ENCODE measurements at regions not wholly inside any gene's neighbourhood (a gene's known extent, or its start where the extent isn't known, plus 50 kb on each side); places are given as distances from the start of the nearest gene placed in this dataset.

DNA sequence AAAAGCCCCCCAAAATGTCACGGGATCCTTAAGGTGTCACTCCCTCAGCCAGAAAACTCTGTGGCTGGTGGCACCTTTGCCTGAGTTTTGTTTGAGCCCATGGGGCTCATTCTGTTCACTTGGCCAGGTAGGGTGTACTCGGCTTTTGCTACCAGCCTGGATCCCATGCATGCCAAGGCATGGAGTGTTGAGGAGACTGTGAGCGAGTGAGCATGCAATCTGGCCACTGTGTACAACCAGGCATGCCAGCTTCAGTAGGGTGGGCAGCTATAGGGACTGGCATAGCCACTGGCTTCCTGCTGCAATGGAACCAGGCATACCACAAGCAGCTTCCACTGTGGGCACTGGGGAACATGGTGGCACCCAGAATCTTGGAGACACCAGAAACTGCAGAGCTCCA is 436.0 kb upstream of the GRM3 start:
- peaks cover 0 to 4% (median 1%) of the 10 kb centered on the region in 4 donors for H3K27me3 ChIP-seq
- no peak overlapping the region for H3K27ac ChIP-seq (replicated peaks in 1 of 4)
- H3K36me3 ChIP-seq = no peaks in the 10 kb centered on the region
- H3K4me3 ChIP-seq = no peak overlapping the region
- intact Hi-C loops (cut with DNase I) = no loop called here
- WGBS = 94% methylated on average over 3 of the region's 3 CpGs
- no peak for TF ChIP-seq POLR2AphosphoS5 (IDR thresholded peaks at IDR 0.05)
- no peak for TF ChIP-seq POLR2A (IDR thresholded peaks at IDR 0.05; ENCODE audit: low read depth)
- TF ChIP-seq EP300 (IDR thresholded peaks at IDR 0.05) = no peak
- TF ChIP-seq, protein P1, sequence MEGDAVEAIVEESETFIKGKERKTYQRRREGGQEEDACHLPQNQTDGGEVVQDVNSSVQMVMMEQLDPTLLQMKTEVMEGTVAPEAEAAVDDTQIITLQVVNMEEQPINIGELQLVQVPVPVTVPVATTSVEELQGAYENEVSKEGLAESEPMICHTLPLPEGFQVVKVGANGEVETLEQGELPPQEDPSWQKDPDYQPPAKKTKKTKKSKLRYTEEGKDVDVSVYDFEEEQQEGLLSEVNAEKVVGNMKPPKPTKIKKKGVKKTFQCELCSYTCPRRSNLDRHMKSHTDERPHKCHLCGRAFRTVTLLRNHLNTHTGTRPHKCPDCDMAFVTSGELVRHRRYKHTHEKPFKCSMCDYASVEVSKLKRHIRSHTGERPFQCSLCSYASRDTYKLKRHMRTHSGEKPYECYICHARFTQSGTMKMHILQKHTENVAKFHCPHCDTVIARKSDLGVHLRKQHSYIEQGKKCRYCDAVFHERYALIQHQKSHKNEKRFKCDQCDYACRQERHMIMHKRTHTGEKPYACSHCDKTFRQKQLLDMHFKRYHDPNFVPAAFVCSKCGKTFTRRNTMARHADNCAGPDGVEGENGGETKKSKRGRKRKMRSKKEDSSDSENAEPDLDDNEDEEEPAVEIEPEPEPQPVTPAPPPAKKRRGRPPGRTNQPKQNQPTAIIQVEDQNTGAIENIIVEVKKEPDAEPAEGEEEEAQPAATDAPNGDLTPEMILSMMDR (IDR thresholded peaks at IDR 0.05) = no peak
- H3K4me1 ChIP-seq = no peaks in the 10 kb centered on the region
- H3K9me3 ChIP-seq = peaks cover 0 to 15% (median 2%) of the 10 kb centered on the region in 4 donors
- no peak for DNase-seq (ENCODE audit: extremely low spot score)

DNA sequence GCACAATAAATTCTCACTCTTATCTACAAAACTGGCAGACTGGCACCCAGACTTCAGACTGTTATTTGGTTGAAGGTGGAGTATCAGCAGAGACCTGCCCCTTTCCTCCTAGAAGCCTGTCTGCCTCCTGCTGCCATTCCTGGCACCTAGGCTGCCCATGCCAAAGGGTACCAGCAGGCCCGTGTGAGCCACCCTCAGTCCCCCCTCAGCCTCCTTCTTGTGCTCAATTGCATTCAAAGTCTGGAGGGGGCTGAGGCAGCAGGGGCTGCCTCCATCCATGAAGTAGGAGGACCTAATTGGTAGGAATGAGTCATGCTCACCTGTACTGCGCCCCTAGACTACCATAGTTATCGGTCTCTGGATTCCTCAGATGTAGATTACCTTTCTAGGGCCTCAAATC is 440.9 kb upstream of the GRM3 start:
- 63% methylated on average over 3 of the region's 3 CpGs for WGBS
- intact Hi-C loops (cut with DNase I) = no loop called here

DNA sequence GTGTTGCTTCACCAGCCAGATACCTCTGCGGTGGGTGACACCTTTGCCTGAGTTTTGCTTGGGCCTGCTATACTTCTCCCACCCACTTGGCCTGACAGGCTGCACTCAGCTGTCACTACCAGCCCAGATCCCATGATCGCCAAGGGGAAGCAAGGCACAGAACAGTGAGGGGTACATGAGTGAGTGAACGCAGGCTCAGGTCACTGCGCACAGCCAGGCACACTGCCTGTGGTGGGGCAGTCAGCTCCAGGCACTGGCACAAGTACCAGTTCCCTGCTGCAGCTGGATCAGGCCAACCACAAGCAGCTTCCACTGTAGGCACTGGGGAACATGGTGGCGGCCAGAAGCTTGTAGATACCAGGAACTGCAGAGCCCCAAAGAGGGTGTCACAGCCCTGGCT is 441.9 kb upstream of the GRM3 start:
- Histone ChIP-seq H3K27ac (replicated peaks in 1 of 4) (no peak overlapping the region), H3K4me1 (no peaks in the 10 kb centered on the region), H3K9me3 (peaks cover 0 to 8% (median 4%) of the 10 kb centered on the region in 4 donors), H3K4me3 (no peak overlapping the region), H3K27me3 (peaks cover 0 to 4% (median 0%) of the 10 kb centered on the region in 4 donors), H3K36me3 (no peaks in the 10 kb centered on the region)
- intact Hi-C loops (cut with DNase I) = no loop called here
- DNase-seq (ENCODE audit: extremely low spot score) = no peak
- 94% methylated on average over 3 of the region's 5 CpGs for WGBS
- TF ChIP-seq, protein P1 (IDR thresholded peaks at IDR 0.05) = no peak
- no peak for TF ChIP-seq EP300 (IDR thresholded peaks at IDR 0.05)
- no peak for TF ChIP-seq POLR2AphosphoS5 (IDR thresholded peaks at IDR 0.05)
- no peak for TF ChIP-seq POLR2A (IDR thresholded peaks at IDR 0.05; ENCODE audit: low read depth)

More for the DNA sequence above, 440.9 kb upstream of the GRM3 start:
- H3K36me3 ChIP-seq = no peaks in the 10 kb centered on the region
- H3K27ac ChIP-seq (replicated peaks in 1 of 4) = no peak overlapping the region
- no peak for TF ChIP-seq POLR2A (IDR thresholded peaks at IDR 0.05; ENCODE audit: low read depth)
- H3K4me3 ChIP-seq = no peak overlapping the region
- DNase-seq (ENCODE audit: extremely low spot score) = no peak
- peaks cover 0 to 18% (median 4%) of the 10 kb centered on the region in 4 donors for H3K9me3 ChIP-seq
- peaks cover 0 to 4% (median 1%) of the 10 kb centered on the region in 4 donors for H3K27me3 ChIP-seq
- H3K4me1 ChIP-seq = no peaks in the 10 kb centered on the region

DNA sequence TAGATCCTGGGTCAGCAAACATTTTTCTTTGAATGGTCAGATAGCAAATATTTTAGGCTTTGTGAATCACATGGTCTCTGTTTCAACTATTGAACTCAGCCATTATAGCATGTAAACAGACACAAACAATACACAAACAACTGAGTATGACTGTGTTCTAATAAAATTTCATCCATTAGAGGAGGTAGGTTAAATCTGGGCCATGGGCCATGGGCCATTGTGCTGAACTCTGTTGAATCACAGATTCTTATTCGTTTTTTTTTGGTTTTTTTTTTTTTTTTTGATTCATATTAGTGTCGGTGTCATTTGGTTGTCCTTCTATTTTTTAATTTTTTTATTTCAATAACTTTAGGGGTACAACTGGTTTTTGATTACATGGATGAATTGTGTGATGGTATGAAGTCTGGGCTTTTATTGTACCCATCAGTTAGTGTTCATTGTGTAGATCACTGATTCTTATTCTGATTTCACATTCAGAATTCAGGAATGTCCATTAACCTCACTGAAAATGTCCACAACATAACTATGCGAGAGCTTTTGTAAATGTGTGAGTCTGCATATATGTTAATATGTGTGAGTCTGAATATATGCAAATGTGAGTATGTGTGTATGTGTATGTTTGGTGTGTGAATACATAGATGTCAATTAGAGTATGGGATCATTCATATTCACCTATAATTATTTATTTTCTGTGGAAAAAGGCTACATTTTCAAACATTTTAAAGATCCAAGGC is 443.7 kb upstream of the GRM3 start:
- 65% methylated on average over 3 of the region's 3 CpGs for WGBS

DNA sequence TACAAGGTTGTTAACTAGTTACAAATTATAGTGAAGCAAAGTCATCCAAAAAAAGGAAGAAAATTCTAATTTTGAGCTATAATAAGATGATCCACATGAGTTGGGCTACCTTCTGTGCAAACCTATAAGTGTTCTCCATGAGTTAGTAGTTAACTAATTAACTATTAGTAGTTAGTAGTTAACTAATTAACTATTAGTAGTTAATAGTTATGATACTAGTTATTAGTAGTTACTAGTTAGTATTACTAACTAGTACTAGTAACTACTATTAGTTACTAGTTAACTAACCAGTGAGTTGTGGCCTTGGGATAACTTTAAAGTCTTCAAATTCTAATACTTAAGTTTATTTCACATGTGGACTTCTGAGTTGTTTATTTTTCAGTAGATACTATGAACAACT is 453.4 kb upstream of the GRM3 start:
- DNase-seq (ENCODE audit: extremely low spot score) = no peak
- H3K4me1 ChIP-seq = no peaks in the 10 kb centered on the region

More for the DNA sequence above, 443.7 kb upstream of the GRM3 start:
- DNase-seq (ENCODE audit: extremely low spot score) = no peak
- no peaks in the 10 kb centered on the region for H3K4me1 ChIP-seq
- H3K27ac ChIP-seq (replicated peaks in 1 of 4) = no peak overlapping the region
- H3K9me3 ChIP-seq = peaks cover 0 to 8% (median 4%) of the 10 kb centered on the region in 4 donors
- H3K27me3 ChIP-seq = peaks cover 0 to 4% (median 0%) of the 10 kb centered on the region in 4 donors
- intact Hi-C loops (cut with DNase I) = no loop called here
- H3K4me3 ChIP-seq = no peak overlapping the region
- TF ChIP-seq EP300 (IDR thresholded peaks at IDR 0.05) = no peak
- TF ChIP-seq, protein P1 (IDR thresholded peaks at IDR 0.05) = no peak
- no peak for TF ChIP-seq POLR2A (IDR thresholded peaks at IDR 0.05; ENCODE audit: low read depth)
- no peak for TF ChIP-seq POLR2AphosphoS5 (IDR thresholded peaks at IDR 0.05)
- no peaks in the 10 kb centered on the region for H3K36me3 ChIP-seq

More for the DNA sequence above, 453.4 kb upstream of the GRM3 start:
- no peaks in the 10 kb centered on the region for H3K9me3 ChIP-seq
- H3K36me3 ChIP-seq = no peaks in the 10 kb centered on the region
- TF ChIP-seq EP300 (IDR thresholded peaks at IDR 0.05) (no peak), POLR2A (IDR thresholded peaks at IDR 0.05; ENCODE audit: low read depth) (no peak), POLR2AphosphoS5 (IDR thresholded peaks at IDR 0.05) (no peak)
- TF ChIP-seq, protein P1 (IDR thresholded peaks at IDR 0.05) = no peak
- no peaks in the 10 kb centered on the region for H3K27me3 ChIP-seq
- intact Hi-C loops (cut with DNase I) = no loop called here
- no peak overlapping the region for H3K27ac ChIP-seq (replicated peaks in 1 of 4)
- H3K4me3 ChIP-seq = no peak overlapping the region

Measured in esophagus muscularis mucosa (tissue), 4 donors.